ENCODE measurements at regions not wholly inside any gene's neighbourhood (a gene's known extent, or its start where the extent isn't known, plus 50 kb on each side); places are given as distances from the start of the nearest gene placed in this dataset.
A peak's percentile ranks its signal among the peaks of the same experiment; 100 is the strongest.

DNA sequence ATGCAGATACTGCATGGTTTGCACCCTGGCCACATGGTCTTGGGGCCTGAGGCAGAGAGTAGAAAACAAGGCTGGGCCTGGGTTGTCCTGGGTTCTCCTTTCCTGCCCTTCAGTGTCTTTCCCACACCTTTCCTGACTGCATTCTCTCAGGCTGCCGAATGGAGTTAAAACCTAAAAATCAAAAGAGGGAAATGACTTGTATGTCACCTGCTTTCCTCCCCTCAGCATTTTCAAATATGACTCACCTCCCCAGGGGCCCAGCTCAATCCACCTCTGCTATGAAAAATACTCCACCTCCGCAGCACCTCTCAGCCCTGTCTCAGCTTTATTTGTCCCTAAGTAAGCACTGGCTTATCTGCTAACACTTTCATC is 457.8 kb upstream of the MEX3C start (continued):
- TF ChIP-seq, protein P1, sequence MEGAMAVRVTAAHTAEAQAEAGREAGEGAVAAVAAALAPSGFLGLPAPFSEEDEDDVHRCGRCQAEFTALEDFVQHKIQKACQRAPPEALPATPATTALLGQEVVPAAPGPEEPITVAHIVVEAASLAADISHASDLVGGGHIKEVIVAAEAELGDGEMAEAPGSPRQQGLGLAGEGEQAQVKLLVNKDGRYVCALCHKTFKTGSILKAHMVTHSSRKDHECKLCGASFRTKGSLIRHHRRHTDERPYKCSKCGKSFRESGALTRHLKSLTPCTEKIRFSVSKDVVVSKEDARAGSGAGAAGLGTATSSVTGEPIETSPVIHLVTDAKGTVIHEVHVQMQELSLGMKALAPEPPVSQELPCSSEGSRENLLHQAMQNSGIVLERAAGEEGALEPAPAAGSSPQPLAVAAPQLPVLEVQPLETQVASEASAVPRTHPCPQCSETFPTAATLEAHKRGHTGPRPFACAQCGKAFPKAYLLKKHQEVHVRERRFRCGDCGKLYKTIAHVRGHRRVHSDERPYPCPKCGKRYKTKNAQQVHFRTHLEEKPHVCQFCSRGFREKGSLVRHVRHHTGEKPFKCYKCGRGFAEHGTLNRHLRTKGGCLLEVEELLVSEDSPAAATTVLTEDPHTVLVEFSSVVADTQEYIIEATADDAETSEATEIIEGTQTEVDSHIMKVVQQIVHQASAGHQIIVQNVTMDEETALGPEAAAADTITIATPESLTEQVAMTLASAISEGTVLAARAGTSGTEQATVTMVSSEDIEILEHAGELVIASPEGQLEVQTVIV (IDR thresholded peaks at IDR 0.05; ENCODE audit: borderline replicate concordance, partially characterized antibody) = no peak
- TF ChIP-seq TAF1 (IDR thresholded peaks at IDR 0.05; ENCODE audit: borderline replicate concordance, low read depth, low read length) = no peak
- TF ChIP-seq GATAD2B (conservative IDR thresholded peaks at IDR 0.05; ENCODE audit: low read depth) = peak; percentile 64; the same call in 1 of the 2 replicates
- peak; percentile 82; the same call in 1 of the 2 replicates for TF ChIP-seq BCL11A (IDR thresholded peaks at IDR 0.05; ENCODE audit: low read depth, low read length)
- TF ChIP-seq, protein P2, sequence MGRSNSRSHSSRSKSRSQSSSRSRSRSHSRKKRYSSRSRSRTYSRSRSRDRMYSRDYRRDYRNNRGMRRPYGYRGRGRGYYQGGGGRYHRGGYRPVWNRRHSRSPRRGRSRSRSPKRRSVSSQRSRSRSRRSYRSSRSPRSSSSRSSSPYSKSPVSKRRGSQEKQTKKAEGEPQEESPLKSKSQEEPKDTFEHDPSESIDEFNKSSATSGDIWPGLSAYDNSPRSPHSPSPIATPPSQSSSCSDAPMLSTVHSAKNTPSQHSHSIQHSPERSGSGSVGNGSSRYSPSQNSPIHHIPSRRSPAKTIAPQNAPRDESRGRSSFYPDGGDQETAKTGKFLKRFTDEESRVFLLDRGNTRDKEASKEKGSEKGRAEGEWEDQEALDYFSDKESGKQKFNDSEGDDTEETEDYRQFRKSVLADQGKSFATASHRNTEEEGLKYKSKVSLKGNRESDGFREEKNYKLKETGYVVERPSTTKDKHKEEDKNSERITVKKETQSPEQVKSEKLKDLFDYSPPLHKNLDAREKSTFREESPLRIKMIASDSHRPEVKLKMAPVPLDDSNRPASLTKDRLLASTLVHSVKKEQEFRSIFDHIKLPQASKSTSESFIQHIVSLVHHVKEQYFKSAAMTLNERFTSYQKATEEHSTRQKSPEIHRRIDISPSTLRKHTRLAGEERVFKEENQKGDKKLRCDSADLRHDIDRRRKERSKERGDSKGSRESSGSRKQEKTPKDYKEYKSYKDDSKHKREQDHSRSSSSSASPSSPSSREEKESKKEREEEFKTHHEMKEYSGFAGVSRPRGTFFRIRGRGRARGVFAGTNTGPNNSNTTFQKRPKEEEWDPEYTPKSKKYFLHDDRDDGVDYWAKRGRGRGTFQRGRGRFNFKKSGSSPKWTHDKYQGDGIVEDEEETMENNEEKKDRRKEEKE (IDR thresholded peaks at IDR 0.05) = no peak
- peak; percentile 75 for TF ChIP-seq SP1 (IDR thresholded peaks at IDR 0.05; ENCODE audit: low read depth, low read length)
- TF ChIP-seq, protein P3, sequence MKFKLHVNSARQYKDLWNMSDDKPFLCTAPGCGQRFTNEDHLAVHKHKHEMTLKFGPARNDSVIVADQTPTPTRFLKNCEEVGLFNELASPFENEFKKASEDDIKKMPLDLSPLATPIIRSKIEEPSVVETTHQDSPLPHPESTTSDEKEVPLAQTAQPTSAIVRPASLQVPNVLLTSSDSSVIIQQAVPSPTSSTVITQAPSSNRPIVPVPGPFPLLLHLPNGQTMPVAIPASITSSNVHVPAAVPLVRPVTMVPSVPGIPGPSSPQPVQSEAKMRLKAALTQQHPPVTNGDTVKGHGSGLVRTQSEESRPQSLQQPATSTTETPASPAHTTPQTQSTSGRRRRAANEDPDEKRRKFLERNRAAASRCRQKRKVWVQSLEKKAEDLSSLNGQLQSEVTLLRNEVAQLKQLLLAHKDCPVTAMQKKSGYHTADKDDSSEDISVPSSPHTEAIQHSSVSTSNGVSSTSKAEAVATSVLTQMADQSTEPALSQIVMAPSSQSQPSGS (IDR thresholded peaks at IDR 0.05; ENCODE audit: low read length) = peak; percentile 85
- no peak; the same call in 1 of the 2 replicates for TF ChIP-seq CBX5 (IDR thresholded peaks at IDR 0.05; ENCODE audit: low read depth)
- TF ChIP-seq, protein P4, sequence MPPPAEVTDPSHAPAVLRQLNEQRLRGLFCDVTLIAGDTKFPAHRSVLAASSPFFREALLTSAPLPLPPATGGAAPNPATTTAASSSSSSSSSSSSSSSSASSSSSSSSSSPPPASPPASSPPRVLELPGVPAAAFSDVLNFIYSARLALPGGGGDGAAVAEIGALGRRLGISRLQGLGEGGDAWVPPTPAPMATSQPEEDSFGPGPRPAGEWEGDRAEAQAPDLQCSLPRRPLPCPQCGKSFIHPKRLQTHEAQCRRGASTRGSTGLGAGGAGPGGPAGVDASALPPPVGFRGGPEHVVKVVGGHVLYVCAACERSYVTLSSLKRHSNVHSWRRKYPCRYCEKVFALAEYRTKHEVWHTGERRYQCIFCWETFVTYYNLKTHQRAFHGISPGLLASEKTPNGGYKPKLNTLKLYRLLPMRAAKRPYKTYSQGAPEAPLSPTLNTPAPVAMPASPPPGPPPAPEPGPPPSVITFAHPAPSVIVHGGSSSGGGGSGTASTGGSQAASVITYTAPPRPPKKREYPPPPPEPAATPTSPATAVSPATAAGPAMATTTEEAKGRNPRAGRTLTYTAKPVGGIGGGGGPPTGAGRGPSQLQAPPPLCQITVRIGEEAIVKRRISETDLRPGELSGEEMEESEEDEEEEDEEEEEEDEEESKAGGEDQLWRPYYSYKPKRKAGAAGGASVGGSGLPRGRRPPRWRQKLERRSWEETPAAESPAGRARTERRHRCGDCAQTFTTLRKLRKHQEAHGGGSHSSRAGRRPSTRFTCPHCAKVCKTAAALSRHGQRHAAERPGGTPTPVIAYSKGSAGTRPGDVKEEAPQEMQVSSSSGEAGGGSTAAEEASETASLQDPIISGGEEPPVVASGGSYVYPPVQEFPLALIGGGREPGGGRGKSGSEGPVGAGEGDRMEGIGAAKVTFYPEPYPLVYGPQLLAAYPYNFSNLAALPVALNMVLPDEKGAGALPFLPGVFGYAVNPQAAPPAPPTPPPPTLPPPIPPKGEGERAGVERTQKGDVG (CRISPR knock-in tag; IDR thresholded peaks at IDR 0.05) = no peak
- peak; percentile 49; the same call in 1 of the 2 replicates for TF ChIP-seq MXI1 (IDR thresholded peaks at IDR 0.05; ENCODE audit: low read depth, low read length)
- TF ChIP-seq BACH1 (IDR thresholded peaks at IDR 0.05; ENCODE audit: borderline replicate concordance) = peak; percentile 82; the same call in 1 of the 2 replicates
- TF ChIP-seq ZNF207 (IDR thresholded peaks at IDR 0.05; ENCODE audit: borderline replicate concordance) = 0 out of 2 replicates have a peak, but pooled peaks have one; percentile 36
- TF ChIP-seq GABPA (IDR thresholded peaks at IDR 0.05; ENCODE audit: low read depth) = no peak
- TF ChIP-seq, protein P5, sequence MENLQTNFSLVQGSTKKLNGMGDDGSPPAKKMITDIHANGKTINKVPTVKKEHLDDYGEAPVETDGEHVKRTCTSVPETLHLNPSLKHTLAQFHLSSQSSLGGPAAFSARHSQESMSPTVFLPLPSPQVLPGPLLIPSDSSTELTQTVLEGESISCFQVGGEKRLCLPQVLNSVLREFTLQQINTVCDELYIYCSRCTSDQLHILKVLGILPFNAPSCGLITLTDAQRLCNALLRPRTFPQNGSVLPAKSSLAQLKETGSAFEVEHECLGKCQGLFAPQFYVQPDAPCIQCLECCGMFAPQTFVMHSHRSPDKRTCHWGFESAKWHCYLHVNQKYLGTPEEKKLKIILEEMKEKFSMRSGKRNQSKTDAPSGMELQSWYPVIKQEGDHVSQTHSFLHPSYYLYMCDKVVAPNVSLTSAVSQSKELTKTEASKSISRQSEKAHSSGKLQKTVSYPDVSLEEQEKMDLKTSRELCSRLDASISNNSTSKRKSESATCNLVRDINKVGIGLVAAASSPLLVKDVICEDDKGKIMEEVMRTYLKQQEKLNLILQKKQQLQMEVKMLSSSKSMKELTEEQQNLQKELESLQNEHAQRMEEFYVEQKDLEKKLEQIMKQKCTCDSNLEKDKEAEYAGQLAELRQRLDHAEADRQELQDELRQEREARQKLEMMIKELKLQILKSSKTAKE (IDR thresholded peaks at IDR 0.05; ENCODE audit: low read depth, poor library complexity, severe bottlenecking) = peak; percentile 50

Data from GM12878 (cell line).